ENCODE measurements at regions not wholly inside any gene's neighbourhood (a gene's known extent, or its start where the extent isn't known, plus 50 kb on each side); places are given as distances from the start of the nearest gene placed in this dataset.

DNA sequence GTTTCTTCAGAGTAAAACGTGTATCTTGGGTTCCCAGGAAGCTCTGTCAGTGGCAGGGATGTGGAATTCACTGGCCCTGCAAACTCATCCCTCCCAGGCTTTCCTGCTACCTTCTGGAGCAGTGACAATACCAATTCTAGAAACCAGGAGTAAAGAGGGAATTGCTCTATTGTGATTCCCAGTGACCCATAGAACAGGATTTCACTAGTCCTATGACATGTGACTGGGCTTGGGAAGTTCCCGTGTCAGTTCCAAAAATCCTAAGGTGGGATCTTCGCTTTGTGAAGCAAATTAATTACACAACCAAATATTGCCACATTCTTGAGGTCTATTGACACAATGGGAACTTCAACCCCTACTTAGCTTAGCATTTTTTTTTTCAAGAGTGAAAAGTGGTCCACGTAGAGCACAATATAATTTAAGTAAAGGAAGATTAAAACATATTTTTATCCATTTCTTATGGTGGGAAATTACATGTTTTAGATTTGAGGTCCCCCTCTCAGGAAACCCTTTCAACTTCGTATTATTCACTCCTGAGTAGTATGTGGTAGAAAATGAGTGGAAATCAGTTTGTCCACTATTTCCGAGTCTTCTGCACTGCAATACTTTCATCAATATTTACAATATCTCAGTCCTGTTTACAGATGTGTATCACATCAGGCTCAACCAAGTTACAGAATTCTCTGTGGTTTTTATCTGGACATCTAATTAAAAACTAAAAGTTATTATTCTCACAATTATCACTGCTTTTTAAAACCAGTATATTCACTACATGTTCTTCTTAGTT lies 88.9 kb upstream of the SOX5 start (continued):
- TF ChIP-seq, protein P1, sequence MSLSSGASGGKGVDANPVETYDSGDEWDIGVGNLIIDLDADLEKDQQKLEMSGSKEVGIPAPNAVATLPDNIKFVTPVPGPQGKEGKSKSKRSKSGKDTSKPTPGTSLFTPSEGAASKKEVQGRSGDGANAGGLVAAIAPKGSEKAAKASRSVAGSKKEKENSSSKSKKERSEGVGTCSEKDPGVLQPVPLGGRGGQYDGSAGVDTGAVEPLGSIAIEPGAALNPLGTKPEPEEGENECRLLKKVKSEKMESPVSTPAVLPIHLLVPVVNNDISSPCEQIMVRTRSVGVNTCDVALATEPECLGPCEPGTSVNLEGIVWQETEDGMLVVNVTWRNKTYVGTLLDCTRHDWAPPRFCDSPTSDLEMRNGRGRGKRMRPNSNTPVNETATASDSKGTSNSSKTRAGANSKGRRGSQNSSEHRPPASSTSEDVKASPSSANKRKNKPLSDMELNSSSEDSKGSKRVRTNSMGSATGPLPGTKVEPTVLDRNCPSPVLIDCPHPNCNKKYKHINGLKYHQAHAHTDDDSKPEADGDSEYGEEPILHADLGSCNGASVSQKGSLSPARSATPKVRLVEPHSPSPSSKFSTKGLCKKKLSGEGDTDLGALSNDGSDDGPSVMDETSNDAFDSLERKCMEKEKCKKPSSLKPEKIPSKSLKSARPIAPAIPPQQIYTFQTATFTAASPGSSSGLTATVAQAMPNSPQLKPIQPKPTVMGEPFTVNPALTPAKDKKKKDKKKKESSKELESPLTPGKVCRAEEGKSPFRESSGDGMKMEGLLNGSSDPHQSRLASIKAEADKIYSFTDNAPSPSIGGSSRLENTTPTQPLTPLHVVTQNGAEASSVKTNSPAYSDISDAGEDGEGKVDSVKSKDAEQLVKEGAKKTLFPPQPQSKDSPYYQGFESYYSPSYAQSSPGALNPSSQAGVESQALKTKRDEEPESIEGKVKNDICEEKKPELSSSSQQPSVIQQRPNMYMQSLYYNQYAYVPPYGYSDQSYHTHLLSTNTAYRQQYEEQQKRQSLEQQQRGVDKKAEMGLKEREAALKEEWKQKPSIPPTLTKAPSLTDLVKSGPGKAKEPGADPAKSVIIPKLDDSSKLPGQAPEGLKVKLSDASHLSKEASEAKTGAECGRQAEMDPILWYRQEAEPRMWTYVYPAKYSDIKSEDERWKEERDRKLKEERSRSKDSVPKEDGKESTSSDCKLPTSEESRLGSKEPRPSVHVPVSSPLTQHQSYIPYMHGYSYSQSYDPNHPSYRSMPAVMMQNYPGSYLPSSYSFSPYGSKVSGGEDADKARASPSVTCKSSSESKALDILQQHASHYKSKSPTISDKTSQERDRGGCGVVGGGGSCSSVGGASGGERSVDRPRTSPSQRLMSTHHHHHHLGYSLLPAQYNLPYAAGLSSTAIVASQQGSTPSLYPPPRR (CRISPR knock-in tag; IDR thresholded peaks at IDR 0.05; ENCODE audit: borderline replicate concordance) = peak; percentile 76
- no peak for TF ChIP-seq FOXP1 (IDR thresholded peaks at IDR 0.05)
- TF ChIP-seq FOXP1 (CRISPR knock-in tag; IDR thresholded peaks at IDR 0.05) = peak; percentile 79
- no peak for TF ChIP-seq ATF1 (CRISPR knock-in tag; IDR thresholded peaks at IDR 0.05)
- peak; percentile 85 for TF ChIP-seq POLR2G (IDR thresholded peaks at IDR 0.05; ENCODE audit: low read depth, low read length)
- TF ChIP-seq, protein P2, sequence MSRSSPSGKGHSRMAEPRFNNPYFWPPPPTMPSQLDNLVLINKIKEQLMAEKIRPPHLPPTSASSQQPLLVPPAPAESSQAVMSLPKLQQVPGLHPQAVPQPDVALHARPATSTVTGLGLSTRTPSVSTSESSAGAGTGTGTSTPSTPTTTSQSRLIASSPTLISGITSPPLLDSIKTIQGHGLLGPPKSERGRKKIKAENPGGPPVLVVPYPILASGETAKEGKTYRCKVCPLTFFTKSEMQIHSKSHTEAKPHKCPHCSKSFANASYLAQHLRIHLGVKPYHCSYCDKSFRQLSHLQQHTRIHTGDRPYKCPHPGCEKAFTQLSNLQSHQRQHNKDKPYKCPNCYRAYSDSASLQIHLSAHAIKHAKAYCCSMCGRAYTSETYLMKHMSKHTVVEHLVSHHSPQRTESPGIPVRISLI (CRISPR knock-in tag; IDR thresholded peaks at IDR 0.05; ENCODE audit: borderline replicate concordance) = peak; percentile 95
- peak; percentile 28; the same call in 1 of the 2 replicates for TF ChIP-seq KMT2B (CRISPR knock-in tag; IDR thresholded peaks at IDR 0.05)
- TF ChIP-seq SIX4 (CRISPR knock-in tag; IDR thresholded peaks at IDR 0.05) = 0 out of 2 replicates have a peak, but pooled peaks have one; percentile 14
- TF ChIP-seq, protein P3, sequence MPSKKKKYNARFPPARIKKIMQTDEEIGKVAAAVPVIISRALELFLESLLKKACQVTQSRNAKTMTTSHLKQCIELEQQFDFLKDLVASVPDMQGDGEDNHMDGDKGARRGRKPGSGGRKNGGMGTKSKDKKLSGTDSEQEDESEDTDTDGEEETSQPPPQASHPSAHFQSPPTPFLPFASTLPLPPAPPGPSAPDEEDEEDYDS (CRISPR knock-in tag; IDR thresholded peaks at IDR 0.05) = peak; percentile 63; the same call in 1 of the 2 replicates
- TF ChIP-seq DPF2 (CRISPR knock-in tag; IDR thresholded peaks at IDR 0.05; ENCODE audit: borderline replicate concordance, low read depth) = 0 out of 2 replicates have a peak, but pooled peaks have one; percentile 40
- no peak; the same call in 1 of the 2 replicates for TF ChIP-seq ZNF766 (CRISPR knock-in tag; IDR thresholded peaks at IDR 0.05; ENCODE audit: borderline replicate concordance)
- 0 out of 2 replicates have a peak, but pooled peaks have one; percentile 59 for TF ChIP-seq KDM6A (CRISPR knock-in tag; IDR thresholded peaks at IDR 0.05; ENCODE audit: low read depth)
- TF ChIP-seq FOXA3 (CRISPR knock-in tag; IDR thresholded peaks at IDR 0.05) = peak; percentile 88
- TF ChIP-seq, protein P4, sequence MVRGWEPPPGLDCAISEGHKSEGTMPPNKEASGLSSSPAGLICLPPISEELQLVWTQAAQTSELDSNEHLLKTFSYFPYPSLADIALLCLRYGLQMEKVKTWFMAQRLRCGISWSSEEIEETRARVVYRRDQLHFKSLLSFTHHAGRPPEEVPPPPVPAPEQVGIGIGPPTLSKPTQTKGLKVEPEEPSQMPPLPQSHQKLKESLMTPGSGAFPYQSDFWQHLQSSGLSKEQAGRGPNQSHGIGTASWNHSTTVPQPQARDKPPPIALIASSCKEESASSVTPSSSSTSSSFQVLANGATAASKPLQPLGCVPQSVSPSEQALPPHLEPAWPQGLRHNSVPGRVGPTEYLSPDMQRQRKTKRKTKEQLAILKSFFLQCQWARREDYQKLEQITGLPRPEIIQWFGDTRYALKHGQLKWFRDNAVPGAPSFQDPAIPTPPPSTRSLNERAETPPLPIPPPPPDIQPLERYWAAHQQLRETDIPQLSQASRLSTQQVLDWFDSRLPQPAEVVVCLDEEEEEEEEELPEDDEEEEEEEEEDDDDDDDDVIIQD (CRISPR knock-in tag; IDR thresholded peaks at IDR 0.05; ENCODE audit: low read depth) = 0 out of 2 replicates have a peak, but pooled peaks have one; percentile 68
- peak; percentile 88 for TF ChIP-seq MED8 (CRISPR knock-in tag; IDR thresholded peaks at IDR 0.05; ENCODE audit: insufficient replicate concordance)
- TF ChIP-seq NR2C2 (CRISPR knock-in tag; IDR thresholded peaks at IDR 0.05; ENCODE audit: borderline replicate concordance) = peak; percentile 26; the same call in 1 of the 2 replicates
- 0 out of 2 replicates have a peak, but pooled peaks have one; percentile 21 for TF ChIP-seq ZSCAN25 (CRISPR knock-in tag; IDR thresholded peaks at IDR 0.05)
- peak; percentile 56; the same call in 1 of the 2 replicates for TF ChIP-seq RCOR2 (CRISPR knock-in tag; IDR thresholded peaks at IDR 0.05)
- no peak for TF ChIP-seq ZNF558 (CRISPR knock-in tag; IDR thresholded peaks at IDR 0.05; ENCODE audit: borderline replicate concordance)
- no peak for TF ChIP-seq ZNF543 (CRISPR knock-in tag; IDR thresholded peaks at IDR 0.05)
- no peak for TF ChIP-seq RBM39 (IDR thresholded peaks at IDR 0.05; ENCODE audit: low read depth, low read length, poor library complexity, severe bottlenecking)
- peak; percentile 68; the same call in 1 of the 2 replicates for TF ChIP-seq GFI1 (CRISPR knock-in tag; IDR thresholded peaks at IDR 0.05; ENCODE audit: borderline replicate concordance)

All from HepG2 (cell line).